Activated CD4-positive, alpha-beta memory T cell treated with anti-CD3 and anti-CD28 coated beads for 36 hours (primary cell): ENCODE measurements at regions not wholly inside any gene's neighbourhood (a gene's known extent, or its start where the extent isn't known, plus 50 kb on each side); places are given as distances from the start of the nearest gene placed in this dataset.

ENCODE experiments used
- CTCF ChIA-PET: fragments of 350-600 bp; sonication (Branson Sonifier 250); formaldehyde crosslinking; loops from one replicate; lab custom pipeline; 2021; ENCODE audit warnings: antibody characterized with exemption, inconsistent platforms; lab: Charles Lee
- POLR2A ChIA-PET: fragments of 350-600 bp; sonication (Branson Sonifier 250); formaldehyde crosslinking; loops from one replicate; lab custom pipeline; 2021; ENCODE audit warnings: antibody characterized with exemption; lab: Charles Lee
- DNase-seq: peaks from one replicate; pipeline ENCODE4 v3.0.0-alpha.2; 2020
- H3K27ac Mint-ChIP-seq: one replicate; pipeline ENCODE4 v1.8.0; 2021; ENCODE audit warnings: mixed read lengths
- H3K27me3 Mint-ChIP-seq: one replicate; pipeline ENCODE4 v1.8.0; 2021; ENCODE audit warnings: mixed read lengths
- H3K36me3 Mint-ChIP-seq: one replicate; pipeline ENCODE4 v1.8.0; 2021; ENCODE audit warnings: mixed read lengths
- H3K4me1 Mint-ChIP-seq: one replicate; pipeline ENCODE4 v1.8.0; 2021; ENCODE audit warnings: low read depth, mixed read lengths
- H3K4me3 Mint-ChIP-seq: one replicate; pipeline ENCODE4 v1.8.0; 2021; ENCODE audit warnings: mild to moderate bottlenecking, mixed read lengths
- H3K9me3 Mint-ChIP-seq: one replicate; pipeline ENCODE4 v1.8.0; 2021; ENCODE audit warnings: mixed read lengths
- intact Hi-C: fragments of 100-400 bp; cut with micrococcal nuclease; formaldehyde crosslinking; loops from one replicate; pipeline ENCODE4 v1.15.1; 2023

DNA sequence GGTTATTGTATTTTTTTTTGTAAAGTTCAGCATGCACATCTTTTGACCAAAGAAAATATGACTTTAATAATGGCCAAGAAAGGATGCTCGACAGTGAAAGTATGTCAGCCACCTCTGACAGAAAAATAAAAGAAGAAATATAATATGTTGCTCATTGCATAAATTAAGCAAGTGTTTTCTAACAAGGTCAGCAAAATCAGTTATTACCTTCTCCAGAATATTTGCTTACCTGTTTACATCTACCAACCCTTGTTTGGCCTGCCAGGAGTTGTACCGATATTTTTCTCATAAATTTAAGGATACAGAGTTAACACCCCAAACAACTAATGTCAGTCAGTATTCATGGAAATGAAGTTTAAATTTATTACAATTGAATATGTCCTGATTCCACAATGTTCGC, 685.4 kb downstream of the PLA2G4A start:
- peaks cover 8% of the 10 kb centered on the region for H3K9me3 Mint-ChIP-seq
- no peak overlapping the region for H3K4me3 Mint-ChIP-seq
- H3K27me3 Mint-ChIP-seq: no peaks in the 10 kb centered on the region
- ChIA-PET POLR2A (no interaction called here), CTCF (no interaction called here)
- H3K27ac Mint-ChIP-seq: no peak overlapping the region
- no peak for DNase-seq
- no peaks in the 10 kb centered on the region for H3K36me3 Mint-ChIP-seq
- H3K4me1 Mint-ChIP-seq: no peaks in the 10 kb centered on the region
- intact Hi-C loops: no loop called here

GRCh38 chr1:187516874-187517273, 688.1 kb downstream of the PLA2G4A start:
- CTCF ChIA-PET: no interaction called here
- Mint-ChIP-seq H3K27ac (no peak overlapping the region), H3K36me3 (no peaks in the 10 kb centered on the region), H3K4me1 (no peaks in the 10 kb centered on the region), H3K27me3 (no peaks in the 10 kb centered on the region), H3K4me3 (no peak overlapping the region), H3K9me3 (peaks cover 8% of the 10 kb centered on the region)
- POLR2A ChIA-PET: no interaction called here
- intact Hi-C loops: no loop called here
- no peak for DNase-seq

GRCh38 chr1:187517546-187517945, 688.8 kb downstream of the PLA2G4A start:
- ChIA-PET POLR2A (no interaction called here), CTCF (no interaction called here)
- no peak for DNase-seq
- Mint-ChIP-seq H3K27me3 (no peaks in the 10 kb centered on the region), H3K9me3 (peaks cover 8% of the 10 kb centered on the region), H3K36me3 (no peaks in the 10 kb centered on the region), H3K4me3 (no peak overlapping the region), H3K4me1 (no peaks in the 10 kb centered on the region), H3K27ac (no peak overlapping the region)
- intact Hi-C loops: no loop called here

GRCh38 chr1:187527346-187527745, 698.6 kb downstream of the PLA2G4A start:
- Mint-ChIP-seq H3K27ac (no peak overlapping the region), H3K27me3 (no peaks in the 10 kb centered on the region), H3K9me3 (peaks cover 6% of the 10 kb centered on the region), H3K4me1 (no peaks in the 10 kb centered on the region), H3K4me3 (no peak overlapping the region), H3K36me3 (no peaks in the 10 kb centered on the region)
- intact Hi-C loops: no loop called here
- DNase-seq: no peak
- ChIA-PET POLR2A (no interaction called here), CTCF (no interaction called here)

DNA sequence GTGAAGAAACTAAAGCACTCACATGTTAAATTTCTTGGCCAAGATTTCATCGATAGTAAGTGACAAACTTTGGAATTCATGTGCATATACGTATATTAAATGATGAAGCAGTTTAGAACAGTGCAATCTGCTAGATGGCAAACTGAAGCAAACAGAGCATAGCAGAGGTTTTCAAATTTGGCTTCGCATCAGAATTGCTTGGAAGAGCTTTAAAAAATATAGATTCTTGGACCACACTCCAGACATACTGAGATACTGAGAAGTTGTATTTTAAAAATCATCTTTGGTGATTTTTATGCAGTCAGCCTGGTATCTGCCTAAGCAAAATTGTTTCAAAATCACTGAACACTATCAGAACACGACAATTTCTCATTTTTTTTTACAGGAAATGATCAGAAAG, 709.2 kb downstream of the PLA2G4A start:
- CTCF ChIA-PET: no interaction called here
- POLR2A ChIA-PET: no interaction called here
- H3K4me1 Mint-ChIP-seq: no peaks in the 10 kb centered on the region

GRCh38 chr1:187549540-187549939, 720.8 kb downstream of the PLA2G4A start:
- intact Hi-C loops: no loop called here
- H3K27ac Mint-ChIP-seq: no peak overlapping the region
- ChIA-PET CTCF (no interaction called here), POLR2A (no interaction called here)
- no peaks in the 10 kb centered on the region for H3K4me1 Mint-ChIP-seq
- H3K9me3 Mint-ChIP-seq: peaks cover 15% of the 10 kb centered on the region
- H3K36me3 Mint-ChIP-seq: no peaks in the 10 kb centered on the region
- no peaks in the 10 kb centered on the region for H3K27me3 Mint-ChIP-seq
- no peak for DNase-seq
- no peak overlapping the region for H3K4me3 Mint-ChIP-seq

More for the DNA sequence above, 709.2 kb downstream of the PLA2G4A start:
- Mint-ChIP-seq H3K4me3 (no peak overlapping the region), H3K27ac (no peak overlapping the region), H3K9me3 (peaks cover 4% of the 10 kb centered on the region), H3K36me3 (no peaks in the 10 kb centered on the region), H3K27me3 (no peaks in the 10 kb centered on the region)
- no peak for DNase-seq
- intact Hi-C loops: no loop called here

GRCh38 chr1:187551061-187551460, 722.3 kb downstream of the PLA2G4A start:
- H3K27me3 Mint-ChIP-seq: no peaks in the 10 kb centered on the region
- DNase-seq: no peak
- CTCF ChIA-PET: no interaction called here
- POLR2A ChIA-PET: no interaction called here
- no peak overlapping the region for H3K4me3 Mint-ChIP-seq
- intact Hi-C loops: no loop called here
- no peaks in the 10 kb centered on the region for H3K4me1 Mint-ChIP-seq
- H3K27ac Mint-ChIP-seq: no peak overlapping the region
- no peaks in the 10 kb centered on the region for H3K36me3 Mint-ChIP-seq
- peaks cover 10% of the 10 kb centered on the region for H3K9me3 Mint-ChIP-seq

DNA sequence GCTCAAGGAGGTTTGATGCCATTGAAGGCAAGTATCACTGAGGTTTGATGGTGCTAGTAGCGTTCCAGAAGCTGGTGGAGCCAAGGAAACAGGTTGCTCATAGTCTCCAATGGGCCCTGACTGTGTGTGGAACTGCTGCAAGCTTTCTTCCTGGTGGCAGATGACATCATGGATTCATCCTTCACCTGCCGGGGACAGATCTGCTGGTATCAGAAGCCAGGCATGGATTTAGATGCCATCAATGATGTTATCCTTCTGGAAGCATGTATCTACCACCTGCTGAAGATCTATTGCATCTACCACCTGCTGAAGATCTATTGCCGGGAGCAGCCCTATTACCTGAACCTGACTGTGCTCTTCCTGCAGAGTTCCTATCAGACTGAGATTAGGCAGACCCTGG, 734.4 kb downstream of the PLA2G4A start:
- H3K9me3 Mint-ChIP-seq: peaks cover 6% of the 10 kb centered on the region
- POLR2A ChIA-PET: no interaction called here
- no peak for DNase-seq

DNA sequence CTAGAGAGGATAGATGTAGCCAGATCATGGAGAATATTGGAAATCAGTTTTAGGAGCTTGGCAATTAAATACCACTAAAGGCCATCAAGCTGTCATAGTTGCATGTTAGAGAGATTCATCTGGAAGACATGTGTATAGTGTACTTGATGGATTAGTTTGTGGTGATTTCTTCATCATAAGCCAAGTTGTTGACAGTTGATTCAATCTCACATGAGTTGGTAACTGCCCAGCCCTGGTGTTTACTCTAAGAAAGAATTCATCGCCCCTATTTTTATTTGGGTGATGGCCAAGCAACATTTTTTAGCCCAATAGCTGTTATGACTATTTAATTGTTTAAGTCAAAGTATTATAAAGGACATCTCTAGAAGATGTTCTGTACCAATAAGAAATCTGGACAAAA, 737.6 kb downstream of the PLA2G4A start:
- no peaks in the 10 kb centered on the region for H3K27me3 Mint-ChIP-seq
- intact Hi-C loops: no loop called here
- no peaks in the 10 kb centered on the region for H3K4me1 Mint-ChIP-seq
- H3K36me3 Mint-ChIP-seq: no peaks in the 10 kb centered on the region
- H3K27ac Mint-ChIP-seq: no peak overlapping the region
- H3K4me3 Mint-ChIP-seq: no peak overlapping the region
- no peak for DNase-seq
- H3K9me3 Mint-ChIP-seq: peaks cover 3% of the 10 kb centered on the region
- ChIA-PET POLR2A (no interaction called here), CTCF (no interaction called here)

More for the DNA sequence above, 734.4 kb downstream of the PLA2G4A start:
- H3K27me3 Mint-ChIP-seq: no peaks in the 10 kb centered on the region
- intact Hi-C loops: no loop called here
- H3K4me1 Mint-ChIP-seq: no peaks in the 10 kb centered on the region
- no peaks in the 10 kb centered on the region for H3K36me3 Mint-ChIP-seq
- H3K4me3 Mint-ChIP-seq: no peak overlapping the region
- H3K27ac Mint-ChIP-seq: no peak overlapping the region
- CTCF ChIA-PET: no interaction called here

DNA sequence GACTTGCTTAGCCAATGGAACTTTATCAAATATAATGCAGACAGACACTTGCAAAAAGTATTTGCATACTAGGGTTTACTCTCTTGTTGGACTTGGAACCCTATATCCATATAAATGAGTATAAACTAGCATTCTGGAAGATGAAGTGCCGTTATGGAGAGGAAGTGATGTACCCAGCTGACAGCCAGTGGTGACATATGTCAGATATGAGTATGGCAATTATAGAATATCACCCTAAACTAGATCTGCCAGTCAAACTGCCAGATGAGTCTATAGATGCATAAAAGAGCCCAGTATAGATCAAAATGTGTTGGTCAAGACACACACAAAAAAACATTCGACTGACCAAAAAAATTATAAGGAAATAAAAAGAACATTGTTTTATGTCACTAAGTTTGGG, 739.3 kb downstream of the PLA2G4A start:
- Mint-ChIP-seq H3K36me3 (no peaks in the 10 kb centered on the region), H3K27me3 (no peaks in the 10 kb centered on the region), H3K4me1 (no peaks in the 10 kb centered on the region), H3K27ac (no peak overlapping the region), H3K9me3 (peaks cover 3% of the 10 kb centered on the region), H3K4me3 (no peak overlapping the region)
- intact Hi-C loops: no loop called here
- POLR2A ChIA-PET: no interaction called here
- DNase-seq: no peak
- CTCF ChIA-PET: no interaction called here

GRCh38 chr1:187570166-187570565, 741.4 kb downstream of the PLA2G4A start:
- ChIA-PET CTCF (no interaction called here), POLR2A (no interaction called here)
- H3K27ac Mint-ChIP-seq: no peak overlapping the region
- no peaks in the 10 kb centered on the region for H3K36me3 Mint-ChIP-seq
- no peaks in the 10 kb centered on the region for H3K4me1 Mint-ChIP-seq
- H3K9me3 Mint-ChIP-seq: peaks cover 4% of the 10 kb centered on the region
- no peaks in the 10 kb centered on the region for H3K27me3 Mint-ChIP-seq
- DNase-seq: no peak
- no peak overlapping the region for H3K4me3 Mint-ChIP-seq
- intact Hi-C loops: no loop called here

GRCh38 chr1:187577610-187578009, 748.9 kb downstream of the PLA2G4A start:
- ChIA-PET POLR2A (no interaction called here), CTCF (no interaction called here)
- no peaks in the 10 kb centered on the region for H3K4me1 Mint-ChIP-seq
- H3K36me3 Mint-ChIP-seq: no peaks in the 10 kb centered on the region
- DNase-seq: no peak
- intact Hi-C loops: no loop called here
- H3K4me3 Mint-ChIP-seq: no peak overlapping the region
- H3K9me3 Mint-ChIP-seq: peaks cover 8% of the 10 kb centered on the region
- H3K27me3 Mint-ChIP-seq: no peaks in the 10 kb centered on the region
- no peak overlapping the region for H3K27ac Mint-ChIP-seq

GRCh38 chr1:187588917-187589316, 760.2 kb downstream of the PLA2G4A start:
- CTCF ChIA-PET: no interaction called here
- H3K36me3 Mint-ChIP-seq: no peaks in the 10 kb centered on the region

More at GRCh38 chr1:187588917-187589316, 760.2 kb downstream of the PLA2G4A start:
- no peaks in the 10 kb centered on the region for H3K27me3 Mint-ChIP-seq
- H3K9me3 Mint-ChIP-seq: no peaks in the 10 kb centered on the region
- H3K4me3 Mint-ChIP-seq: no peak overlapping the region
- POLR2A ChIA-PET: interaction anchor here (0.6 kb wide), 1 partner anchor 420 kb away, joined by 3 read pairs; no protein-coding TSS in a partner anchor
- no peaks in the 10 kb centered on the region for H3K4me1 Mint-ChIP-seq
- DNase-seq: no peak
- intact Hi-C loops: no loop called here
- no peak overlapping the region for H3K27ac Mint-ChIP-seq
